ENCODE measurements at regions not wholly inside any gene's neighbourhood (a gene's known extent, or its start where the extent isn't known, plus 50 kb on each side); places are given as distances from the start of the nearest gene placed in this dataset.
A peak's percentile ranks its signal among the peaks of the same experiment; 100 is the strongest.

DNA sequence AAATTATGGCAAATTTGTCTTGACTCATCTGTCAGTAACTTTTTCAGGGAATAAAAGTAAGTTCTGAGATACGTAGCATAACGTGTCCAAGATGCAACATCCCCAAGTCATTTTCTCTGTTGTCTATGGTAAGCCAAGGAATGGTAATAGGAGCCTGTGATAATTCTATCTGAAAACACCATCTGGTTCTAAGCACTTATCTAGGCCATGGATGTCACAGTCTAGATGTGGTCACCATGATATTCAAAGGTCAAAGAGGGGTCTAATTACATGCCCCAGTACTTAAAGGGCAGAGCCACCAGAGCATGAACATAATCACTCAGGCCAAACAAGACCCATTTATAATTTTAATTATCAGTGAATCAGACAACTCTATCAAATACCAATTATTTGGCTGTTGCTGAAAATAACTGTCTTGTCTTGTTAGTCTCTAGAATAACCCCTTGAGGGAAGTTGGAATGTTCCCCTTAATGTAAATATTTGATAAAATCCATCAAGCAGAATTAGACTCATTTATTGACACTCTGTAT is 225.1 kb upstream of the MPPED2 start:
- no peak for DNase-seq

- no peak for DNase-seq
Measured at GRCh38 chr11:30810116-30810515, 224.0 kb upstream of the MPPED2 start.

DNA sequence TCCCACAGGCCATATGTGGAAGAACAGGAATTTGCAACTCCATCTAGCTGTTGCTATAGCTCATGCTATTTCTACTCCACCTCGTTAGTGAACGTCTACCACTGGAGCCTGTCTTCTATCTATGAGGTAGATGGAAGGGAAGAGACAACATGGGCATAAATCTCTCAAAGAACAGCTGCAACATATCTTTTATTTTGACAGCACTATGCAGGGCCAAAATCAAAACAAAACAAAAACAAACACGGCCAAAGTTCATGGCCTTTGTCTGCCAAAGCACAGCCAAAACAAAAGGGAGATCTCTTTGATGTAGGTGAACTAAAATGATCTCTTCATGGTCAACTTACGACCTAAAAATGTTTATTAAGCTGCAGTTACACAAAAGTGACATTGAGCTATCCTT is 215.2 kb upstream of the MPPED2 start:
- DNase-seq = no peak

- DNase-seq = no peak
Measured at GRCh38 chr11:30800904-30801303, 214.8 kb upstream of the MPPED2 start.

- DNase-seq = no peak
Measured at GRCh38 chr11:30798547-30799236, 212.5 kb upstream of the MPPED2 start.

DNA sequence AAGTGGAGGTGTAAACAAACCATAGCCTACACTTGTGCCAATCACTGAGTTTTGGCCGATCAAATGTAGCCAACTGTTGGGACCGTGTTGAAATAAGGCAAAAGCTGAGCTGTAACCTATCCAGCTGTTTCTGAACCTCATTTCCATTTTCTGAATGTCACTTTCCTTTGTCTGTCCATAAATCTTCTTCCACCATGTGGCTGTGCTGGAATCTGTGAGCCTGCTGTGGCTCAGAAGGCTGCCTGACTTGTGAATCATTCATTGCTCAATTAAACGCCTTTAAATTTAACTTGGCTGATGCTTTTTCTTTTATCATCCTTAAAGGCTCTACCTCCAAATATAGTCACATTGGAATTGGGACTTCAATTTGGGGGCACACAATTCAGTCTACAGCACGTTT is 203.1 kb upstream of the MPPED2 start:
- peak; percentile 90 for DNase-seq

DNA sequence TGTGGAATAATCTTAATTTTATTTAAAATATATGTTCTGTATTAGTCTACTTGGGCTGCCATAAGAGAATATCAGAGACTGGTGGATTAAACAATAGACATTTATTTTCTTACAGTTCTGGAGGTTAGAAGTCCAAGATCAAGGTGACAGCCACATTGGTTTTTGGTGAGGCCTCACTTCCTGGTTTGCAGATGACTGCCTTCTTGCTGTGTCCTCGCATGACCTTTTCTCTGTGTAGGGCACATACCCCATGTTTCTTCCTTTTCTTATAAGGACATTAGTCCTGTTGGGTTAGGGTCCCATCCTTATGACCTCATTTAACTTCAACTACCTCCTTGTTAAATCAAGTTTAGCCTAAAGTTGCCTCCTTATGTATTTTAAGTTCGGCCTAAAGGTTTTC is 202.7 kb upstream of the MPPED2 start:
- DNase-seq = peak; percentile 25

DNA sequence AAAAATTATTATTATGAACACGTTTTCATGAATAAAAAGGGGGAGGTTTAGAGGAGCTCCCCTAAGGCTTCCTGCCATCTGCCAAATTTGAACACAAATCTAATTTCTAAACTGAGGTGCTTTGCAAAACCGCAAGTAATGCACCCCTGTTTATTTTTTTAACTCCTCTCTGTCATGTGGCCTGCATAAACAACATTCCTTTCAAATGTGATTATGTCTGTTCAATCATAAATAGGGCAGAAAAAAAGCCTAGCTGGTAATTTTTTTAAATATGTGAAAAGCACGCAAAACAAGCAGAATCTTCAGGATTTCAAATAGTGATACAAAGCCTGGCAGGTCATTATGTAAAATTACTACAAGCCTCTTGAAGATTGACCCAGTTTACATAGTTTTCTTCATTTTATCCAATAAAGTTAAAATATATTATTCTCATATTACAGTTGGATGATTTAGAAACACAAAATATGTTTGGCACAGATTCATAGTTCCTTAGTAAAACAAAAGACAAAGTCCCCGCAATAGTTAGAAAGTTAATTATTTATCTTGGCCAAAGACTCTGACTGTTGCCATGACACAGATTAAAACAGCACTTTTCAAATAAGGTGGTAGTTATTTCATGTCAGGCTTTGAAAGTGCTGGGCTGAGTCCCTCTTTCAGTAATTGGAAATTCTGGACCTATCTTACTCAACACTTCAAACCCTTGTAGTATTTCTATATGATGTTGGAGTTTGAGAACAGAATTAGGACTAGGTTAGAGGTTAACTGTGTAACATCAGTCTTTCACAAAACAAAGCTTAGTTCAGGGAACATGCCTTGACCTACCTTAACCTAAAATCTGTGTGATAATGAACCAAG is 200.3 kb upstream of the MPPED2 start:
- peak; percentile 58 for DNase-seq

GRCh38 chr11:30778596-30778995 is 192.4 kb upstream of the MPPED2 start:
- DNase-seq = peak; percentile 37

DNA sequence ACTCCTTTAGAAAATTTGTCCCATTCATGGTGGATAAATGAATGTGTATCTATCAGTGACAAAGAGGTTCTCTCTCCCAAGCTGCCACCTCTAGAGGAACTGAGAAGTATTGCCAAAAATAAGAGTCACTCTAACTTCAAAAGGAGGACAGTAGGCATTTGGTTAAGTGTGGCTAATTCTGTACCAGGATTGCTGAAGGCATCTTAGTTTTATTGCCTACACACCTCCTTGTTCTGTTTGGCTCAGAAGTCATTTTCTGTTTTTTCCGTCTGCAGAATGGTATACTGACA is 189.0 kb upstream of the MPPED2 start:
- no peak for DNase-seq

- DNase-seq = no peak
Measured at GRCh38 chr11:30774496-30775232, 188.5 kb upstream of the MPPED2 start.

DNA sequence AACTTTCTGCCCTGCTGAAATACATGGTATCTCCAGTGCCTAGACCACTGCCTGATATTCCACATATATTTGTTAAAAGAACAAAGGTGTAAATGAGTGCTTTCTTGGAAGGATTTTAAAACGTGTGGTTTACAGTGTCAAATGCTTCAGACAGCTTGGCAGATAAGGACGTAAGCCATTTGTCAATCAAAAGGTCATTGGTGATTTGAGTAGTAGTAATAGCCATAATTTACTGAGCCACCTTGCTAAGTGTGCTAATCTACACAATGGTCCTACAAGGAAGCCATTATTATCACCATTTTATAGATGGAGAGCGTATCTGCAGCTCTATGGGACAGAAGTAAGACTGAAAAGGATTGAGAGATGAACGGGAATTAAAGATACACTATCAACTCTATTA is 186.8 kb upstream of the MPPED2 start:
- no peak for DNase-seq

DNA sequence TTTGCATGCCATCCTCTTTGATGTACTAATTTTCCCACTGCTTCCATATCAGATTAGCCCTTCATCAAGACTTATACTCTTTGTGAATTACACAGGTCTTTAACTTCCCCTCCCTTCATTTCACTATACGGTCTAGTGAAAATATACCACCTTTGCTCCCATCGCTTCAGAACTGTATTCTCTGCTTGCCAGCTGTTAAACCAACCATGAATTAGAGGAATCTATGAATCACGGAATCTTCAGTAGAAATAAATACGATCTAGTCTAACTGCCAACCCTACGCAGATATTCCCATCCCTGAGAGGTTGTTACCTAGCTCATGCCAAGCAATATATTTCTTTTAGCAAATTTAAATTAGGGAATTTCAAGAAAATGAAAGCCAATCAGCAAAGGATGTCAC is 177.8 kb upstream of the MPPED2 start:
- DNase-seq = no peak

- no peak for DNase-seq
Measured at GRCh38 chr11:30762188-30762587, 176.0 kb upstream of the MPPED2 start.

- DNase-seq = peak; percentile 39
Measured at GRCh38 chr11:30760345-30760744, 174.2 kb upstream of the MPPED2 start.

DNA sequence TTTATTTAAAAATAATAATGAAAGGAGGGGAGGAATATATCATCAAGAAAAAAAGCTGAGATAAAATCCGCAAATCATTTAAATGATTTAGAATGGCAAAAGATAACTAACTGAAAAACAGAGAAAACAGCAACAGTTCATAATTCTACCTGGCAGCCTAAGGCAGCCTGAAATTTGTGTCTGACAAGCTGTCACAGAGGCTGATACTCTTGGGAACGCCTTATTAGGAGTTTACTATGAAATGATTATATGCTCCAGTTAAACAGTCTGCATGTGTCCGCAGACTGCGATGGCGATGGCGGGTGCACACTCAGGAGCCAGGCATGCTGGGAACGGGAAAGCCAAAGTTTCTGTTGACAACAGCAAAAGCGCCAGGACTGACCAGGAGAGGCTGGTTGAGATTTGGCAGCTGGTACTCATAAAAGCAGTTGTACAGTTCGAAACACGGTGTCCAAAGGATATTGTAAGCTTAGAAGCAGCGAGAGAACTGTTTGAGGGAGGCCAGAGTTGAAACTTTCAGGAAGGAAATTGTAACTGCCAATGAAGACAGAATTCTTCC is 172.9 kb upstream of the MPPED2 start:
- no peak for DNase-seq

DNA sequence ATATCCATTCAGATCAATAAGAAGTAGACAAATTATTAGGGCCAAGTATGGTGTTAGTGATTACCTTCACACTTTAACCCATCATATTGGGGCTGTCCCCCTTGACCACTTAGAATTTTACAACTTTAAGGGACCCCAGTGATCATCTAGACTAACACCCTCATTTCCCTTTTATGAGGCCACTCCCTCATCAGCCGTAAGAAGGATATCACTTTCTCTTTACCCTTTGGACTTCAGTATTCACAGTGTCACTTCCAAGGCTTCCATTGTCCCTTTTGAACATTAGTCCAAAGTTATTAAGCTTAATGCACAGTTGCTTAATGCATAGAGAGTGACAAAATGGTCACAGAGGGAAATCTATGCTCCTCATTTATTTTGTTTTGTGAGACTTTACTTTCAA is 172.4 kb upstream of the MPPED2 start:
- no peak for DNase-seq

DNA sequence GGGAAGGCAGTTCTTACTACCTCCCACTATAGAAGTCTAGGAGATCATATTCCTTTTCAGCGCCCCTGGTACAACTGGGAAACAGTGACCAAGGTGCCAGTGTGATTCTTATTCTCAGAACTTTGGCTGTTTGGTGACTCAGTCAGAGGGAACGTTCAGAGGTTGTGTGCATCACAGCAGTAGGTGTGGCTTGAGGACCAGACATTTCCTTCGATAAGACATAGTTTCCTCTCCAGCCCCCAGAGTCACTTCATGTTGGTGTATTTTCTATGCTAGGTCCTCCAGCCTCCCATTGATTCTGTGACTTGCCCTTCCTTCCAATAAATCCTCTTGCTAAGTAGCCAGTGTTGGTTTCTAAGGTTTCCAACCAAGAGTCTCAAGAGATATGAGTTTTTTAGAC is 171.9 kb upstream of the MPPED2 start:
- peak; percentile 35 for DNase-seq

GRCh38 chr11:30753994-30754393 is 167.8 kb upstream of the MPPED2 start:
- no peak for DNase-seq

GRCh38 chr11:30753504-30753903 is 167.4 kb upstream of the MPPED2 start:
- DNase-seq = no peak

GRCh38 chr11:30749268-30749667 is 163.1 kb upstream of the MPPED2 start:
- DNase-seq = no peak

DNA sequence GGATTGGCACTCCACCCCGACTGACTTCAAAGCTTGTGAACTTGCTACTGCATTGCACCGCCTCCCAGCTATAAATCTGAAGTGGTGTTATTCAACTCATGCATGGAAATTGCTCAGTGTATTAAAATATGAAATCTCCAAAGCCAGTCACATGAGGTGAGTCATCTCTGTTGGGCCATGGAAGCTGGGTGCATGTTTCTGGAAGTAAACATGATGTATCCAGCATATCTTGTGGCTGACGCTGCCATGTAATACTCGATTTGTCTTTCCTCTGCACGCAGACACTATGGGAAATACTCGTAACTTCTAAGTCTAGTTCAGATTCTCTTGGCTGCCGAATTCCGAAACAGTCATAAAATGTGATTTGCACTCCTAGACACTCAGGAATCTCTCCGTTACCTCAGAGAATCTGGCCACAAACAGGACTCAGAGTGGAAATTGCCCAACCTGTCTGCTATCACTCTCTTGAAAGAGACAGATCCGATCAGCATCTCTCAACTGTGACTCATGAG is 154.9 kb upstream of the MPPED2 start:
- peak; percentile 94 for DNase-seq

GRCh38 chr11:30740091-30740490 is 153.9 kb upstream of the MPPED2 start:
- peak; percentile 48 for DNase-seq
